Omental fat pad (tissue), 3 donors: ENCODE measurements at regions not wholly inside any gene's neighbourhood (a gene's known extent, or its start where the extent isn't known, plus 50 kb on each side); places are given as distances from the start of the nearest gene placed in this dataset.
A peak's percentile ranks its signal among the peaks of the same experiment; 100 is the strongest.
"Not testable (repeated sequence)": the region's sequence is repeated elsewhere in the genome, so short reads cannot be mapped to it uniquely, and the experiment has no call there.

Experiments used
- ATAC-seq: fragments of 150-250 bp; one replicate; pipeline ENCODE4 v1.9.1; 2016; ENCODE audit warnings: mild to moderate bottlenecking, moderate library complexity; ENCODE audit not compliant: low FRiP score
- DNase-seq: peaks from one replicate; pipeline ENCODE4 v3.0.0-alpha.2; 2019; ENCODE audit warnings: low spot score
- TF ChIP-seq, protein P1 (sequence below), 3 donors: fragments of 450-650 bp; IDR thresholded peaks; one replicate each; pipeline ENCODE4 v1.5.1; 2016 to 2017; ENCODE audit warnings: antibody characterized with exemption in 3 of 3, mild to moderate bottlenecking in 3 of 3, moderate library complexity in 2 of 3

DNA sequence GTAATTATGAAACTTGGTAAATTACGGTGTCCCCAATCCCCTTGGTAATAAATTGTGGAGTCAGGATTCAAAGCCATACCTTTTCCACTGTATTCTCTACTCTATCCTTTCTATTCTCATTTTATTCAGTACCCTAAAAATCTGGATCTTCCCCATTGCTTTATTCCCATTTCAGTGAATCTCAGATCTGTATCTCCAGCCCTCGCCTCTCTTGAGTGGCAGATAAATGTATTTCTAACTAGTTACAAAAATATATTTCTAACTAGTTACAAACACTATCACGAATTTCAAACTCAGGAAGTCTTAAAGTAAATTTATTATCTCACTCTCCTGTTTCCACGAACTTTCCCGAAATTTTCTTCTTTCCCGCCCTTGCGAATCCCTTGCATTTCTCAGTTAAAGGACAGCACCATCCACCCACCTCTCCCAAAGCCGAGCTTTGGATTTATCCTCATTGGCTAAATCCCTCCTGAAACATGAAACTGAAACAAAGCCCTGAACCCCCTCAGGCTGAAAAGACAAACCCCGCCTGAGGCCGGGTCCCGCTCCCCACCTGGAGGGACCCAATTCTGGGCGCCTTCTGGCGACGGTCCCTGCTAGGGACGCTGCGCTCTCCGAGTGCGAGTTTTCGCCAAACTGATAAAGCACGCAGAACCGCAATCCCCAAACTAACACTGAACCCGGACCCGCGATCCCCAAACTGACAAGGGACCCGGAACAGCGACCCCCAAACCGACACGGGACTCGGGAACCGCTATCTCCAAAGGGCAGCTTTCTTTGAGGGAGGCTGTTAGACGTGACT is 164.3 kb upstream of the PABPC3 start:
- no peak for DNase-seq
- TF ChIP-seq, protein P1, sequence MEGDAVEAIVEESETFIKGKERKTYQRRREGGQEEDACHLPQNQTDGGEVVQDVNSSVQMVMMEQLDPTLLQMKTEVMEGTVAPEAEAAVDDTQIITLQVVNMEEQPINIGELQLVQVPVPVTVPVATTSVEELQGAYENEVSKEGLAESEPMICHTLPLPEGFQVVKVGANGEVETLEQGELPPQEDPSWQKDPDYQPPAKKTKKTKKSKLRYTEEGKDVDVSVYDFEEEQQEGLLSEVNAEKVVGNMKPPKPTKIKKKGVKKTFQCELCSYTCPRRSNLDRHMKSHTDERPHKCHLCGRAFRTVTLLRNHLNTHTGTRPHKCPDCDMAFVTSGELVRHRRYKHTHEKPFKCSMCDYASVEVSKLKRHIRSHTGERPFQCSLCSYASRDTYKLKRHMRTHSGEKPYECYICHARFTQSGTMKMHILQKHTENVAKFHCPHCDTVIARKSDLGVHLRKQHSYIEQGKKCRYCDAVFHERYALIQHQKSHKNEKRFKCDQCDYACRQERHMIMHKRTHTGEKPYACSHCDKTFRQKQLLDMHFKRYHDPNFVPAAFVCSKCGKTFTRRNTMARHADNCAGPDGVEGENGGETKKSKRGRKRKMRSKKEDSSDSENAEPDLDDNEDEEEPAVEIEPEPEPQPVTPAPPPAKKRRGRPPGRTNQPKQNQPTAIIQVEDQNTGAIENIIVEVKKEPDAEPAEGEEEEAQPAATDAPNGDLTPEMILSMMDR (IDR thresholded peaks at IDR 0.05), result no peak
- peak; percentile 37 for ATAC-seq

DNA sequence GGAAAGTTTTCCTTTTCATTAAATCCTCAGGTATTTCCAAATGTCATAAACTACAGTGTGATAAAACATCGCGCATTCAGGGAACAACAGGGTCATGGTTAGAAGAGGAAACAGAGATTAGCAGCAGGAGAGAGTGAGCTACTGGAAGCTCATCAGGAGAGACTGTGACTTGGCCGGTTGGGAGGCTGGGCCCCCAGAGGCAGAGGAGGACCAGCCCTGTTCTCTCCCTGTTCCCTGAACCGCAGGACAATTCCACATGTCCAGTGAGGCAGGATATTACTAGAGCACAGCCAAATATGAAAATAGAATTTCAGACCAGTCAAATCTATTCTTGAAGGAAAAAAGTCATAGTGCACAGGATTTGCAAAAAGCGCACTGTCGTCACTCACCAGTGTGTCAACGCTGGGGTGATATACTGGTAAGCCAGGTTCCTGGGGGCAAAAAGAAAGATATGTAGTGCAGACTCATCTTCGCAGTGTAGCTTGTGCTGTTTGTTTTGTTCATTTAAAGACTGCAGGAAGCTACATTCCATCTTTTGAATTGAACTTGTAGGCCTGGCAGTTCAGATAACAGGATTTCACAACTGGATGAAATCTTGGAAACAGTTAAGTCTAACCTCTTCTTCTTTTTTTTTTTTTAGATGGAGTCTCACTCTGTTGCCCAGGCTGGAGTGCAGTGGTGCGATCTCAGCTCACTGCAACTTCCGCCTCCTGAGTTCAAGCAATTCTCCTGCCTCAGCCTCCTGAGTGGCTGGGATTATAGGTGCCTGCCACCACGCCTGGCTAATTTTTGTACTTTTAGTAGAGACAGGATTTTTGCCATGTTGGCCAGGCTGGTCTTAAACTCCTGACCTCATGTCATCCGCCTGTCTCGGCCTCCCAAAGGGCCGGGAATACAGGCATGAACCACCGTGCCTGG is 162.6 kb upstream of the PABPC3 start:
- not testable (repeated sequence) for DNase-seq
- ATAC-seq, result peak; percentile 56

DNA sequence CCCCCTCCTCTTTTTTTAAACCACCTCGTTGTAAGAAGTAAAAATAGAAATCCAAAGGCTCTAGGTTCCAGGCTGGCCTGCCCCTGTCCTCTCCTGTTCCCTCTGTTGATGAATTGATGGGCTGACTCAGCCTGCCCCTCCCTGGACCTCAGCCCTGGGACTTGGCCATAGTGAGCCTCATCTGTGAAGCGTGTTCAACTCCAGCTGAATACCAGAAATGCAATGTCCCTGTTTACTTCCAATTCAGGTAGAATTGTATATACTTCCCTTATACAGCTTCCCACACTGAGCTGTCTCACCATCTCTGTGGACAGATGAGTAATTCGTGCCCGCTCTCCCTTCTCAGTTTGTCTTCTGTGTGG is 161.9 kb upstream of the PABPC3 start:
- not testable (repeated sequence) for DNase-seq

DNA sequence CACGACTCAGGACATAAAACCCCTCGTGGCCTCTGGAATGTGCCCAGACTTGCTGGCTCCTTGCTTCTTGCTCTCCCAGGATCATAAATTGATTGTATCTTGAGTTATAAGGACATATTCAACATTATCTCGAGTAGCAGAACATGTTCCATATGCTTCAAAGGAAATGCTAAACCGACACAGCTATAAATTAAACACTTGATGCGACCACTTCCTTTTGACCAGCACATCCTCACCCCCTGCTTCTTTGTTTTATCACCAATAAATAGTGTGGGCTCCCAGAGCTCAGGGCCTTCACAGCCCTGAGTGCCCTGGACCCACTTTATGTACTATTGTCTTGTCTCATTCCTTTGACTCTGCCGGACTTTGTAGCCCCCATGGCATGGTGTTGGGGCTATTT is 157.0 kb upstream of the PABPC3 start:
- no peak for ATAC-seq
- DNase-seq, result no peak
- TF ChIP-seq, protein P1 (IDR thresholded peaks at IDR 0.05), result no peak

More for the DNA sequence above, 161.9 kb upstream of the PABPC3 start:
- peak; percentile 66 for ATAC-seq

DNA sequence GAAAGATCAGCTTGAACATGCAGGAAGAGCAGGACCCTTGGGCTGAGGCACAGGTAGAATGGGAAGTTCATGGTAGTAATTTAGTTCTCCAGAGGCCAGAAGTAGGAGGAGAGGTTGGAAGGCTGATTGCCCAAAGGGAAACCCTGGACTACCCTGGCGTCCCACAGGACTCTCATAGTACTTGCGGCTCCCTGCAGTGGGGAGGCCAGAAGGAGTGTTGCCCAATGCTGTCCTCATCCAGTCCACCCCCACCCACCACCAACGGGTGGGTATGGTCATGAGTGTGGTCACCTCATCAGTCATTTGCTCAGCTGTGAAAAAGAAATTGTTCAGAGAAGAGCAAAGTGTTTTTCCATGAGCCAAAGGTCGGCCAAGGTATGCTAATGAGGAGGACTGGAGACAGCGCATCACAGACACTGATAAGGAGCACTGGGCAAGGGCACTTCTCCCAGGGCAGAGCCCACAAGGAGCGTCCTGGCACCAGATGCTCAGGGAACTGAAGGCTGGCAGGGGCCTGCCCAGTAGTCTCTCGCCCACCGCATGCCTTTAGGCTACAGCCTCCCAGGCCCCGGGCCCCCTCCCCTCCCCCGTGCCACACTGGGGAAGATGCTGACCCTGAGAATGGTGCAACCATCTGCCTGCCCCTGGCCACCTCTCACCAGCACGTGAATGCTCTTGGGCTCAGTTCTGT is 154.8 kb upstream of the PABPC3 start:
- ATAC-seq, DNase-seq: not testable (repeated sequence)

DNA sequence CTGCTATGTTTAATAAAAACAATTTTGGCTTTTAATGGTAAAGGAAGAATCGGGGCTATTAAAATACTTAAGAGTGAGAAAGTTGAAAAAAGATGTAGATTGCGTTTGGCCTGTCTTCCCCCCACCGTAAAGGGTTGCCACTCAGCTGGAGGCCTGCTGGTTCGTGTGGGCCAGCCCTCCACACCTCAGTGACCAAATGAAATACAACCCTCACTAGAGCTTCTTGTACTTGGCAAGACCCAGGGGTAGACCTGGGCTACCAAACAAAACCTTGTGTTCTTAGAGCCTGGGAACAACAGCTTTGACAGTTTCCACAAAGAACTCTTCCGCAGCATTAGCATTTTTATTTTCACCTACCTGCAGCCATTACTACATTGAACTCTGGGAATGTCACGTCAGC is 152.8 kb upstream of the PABPC3 start:
- no peak for DNase-seq
- TF ChIP-seq, protein P1 (IDR thresholded peaks at IDR 0.05), result no peak
- no peak for ATAC-seq

DNA sequence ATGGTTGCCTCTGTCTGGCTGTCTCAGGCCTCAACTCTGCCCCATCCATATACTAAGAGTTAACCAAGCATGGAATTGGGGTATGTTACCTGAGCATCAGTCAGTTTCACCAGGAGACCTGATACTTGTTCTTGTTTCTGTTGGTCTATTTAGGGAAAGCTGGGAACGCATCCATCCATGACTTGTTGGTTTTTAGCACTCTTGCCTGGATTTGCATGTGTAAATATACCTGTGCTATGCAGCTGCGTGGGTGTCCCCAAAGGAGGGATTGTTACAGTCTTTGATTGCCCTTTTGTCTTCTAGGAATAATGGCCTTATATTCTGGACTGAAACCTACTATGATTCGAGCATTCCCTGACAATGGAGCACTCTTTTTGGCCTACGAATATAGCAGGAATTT is 151.9 kb upstream of the PABPC3 start:
- ATAC-seq, DNase-seq: not testable (repeated sequence)

DNA sequence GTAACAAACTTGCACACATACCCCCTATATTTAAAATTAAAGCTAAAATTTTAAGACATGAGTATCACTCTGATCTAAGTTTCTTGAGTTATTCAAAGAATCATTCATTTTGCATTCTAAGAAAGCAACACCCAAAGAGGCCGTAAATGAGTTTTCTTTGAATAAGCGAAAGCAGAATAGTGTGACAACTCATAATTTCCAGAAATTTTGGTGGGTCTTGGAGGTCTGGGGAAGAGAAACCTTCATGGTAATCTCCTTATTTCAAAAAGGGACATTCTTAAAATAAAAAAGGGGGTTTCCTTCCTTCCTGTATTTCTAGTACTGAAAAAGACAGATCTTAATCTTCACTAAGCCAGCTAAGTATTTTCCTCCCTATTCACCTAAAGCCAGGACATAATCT is 147.0 kb upstream of the PABPC3 start:
- ATAC-seq, DNase-seq: not testable (repeated sequence)

DNA sequence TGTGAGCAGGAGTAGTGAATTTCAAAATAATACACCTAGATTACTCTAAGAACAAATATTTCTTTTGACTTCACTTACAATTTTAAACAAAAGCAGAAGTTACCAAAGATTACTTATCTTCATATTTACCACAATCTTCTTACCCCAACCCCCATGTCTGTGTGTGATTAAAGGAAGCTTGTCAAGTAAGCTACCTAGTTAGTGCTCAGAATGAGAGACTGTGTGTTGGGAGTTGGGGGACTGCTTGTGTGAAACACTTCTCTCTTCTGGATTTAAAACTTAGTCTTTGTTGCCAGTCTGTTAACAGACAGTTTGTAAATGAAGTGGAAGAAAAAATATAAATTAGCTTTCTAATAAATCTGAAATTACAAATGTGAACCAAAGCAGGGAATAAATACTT is 145.3 kb upstream of the PABPC3 start:
- ATAC-seq, DNase-seq: not testable (repeated sequence)

DNA sequence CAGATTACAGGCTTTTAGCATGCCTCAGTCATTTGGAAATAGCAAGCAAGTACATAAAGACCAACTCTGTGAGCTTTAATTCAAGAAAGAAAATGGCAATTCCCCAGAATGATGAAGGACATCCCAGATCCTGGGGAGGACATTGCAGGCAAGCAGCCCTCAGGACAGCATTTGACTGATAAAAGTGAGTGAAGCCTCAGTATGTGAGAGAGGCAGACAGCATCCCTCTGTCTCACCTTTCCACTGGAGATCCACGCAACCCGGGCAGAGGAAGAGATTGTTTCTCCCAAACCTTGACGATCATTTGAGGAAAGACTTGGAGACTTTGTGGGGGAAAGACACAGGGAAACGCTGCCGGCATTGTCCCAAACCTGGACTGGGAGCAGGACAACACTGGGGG is 128.0 kb upstream of the PABPC3 start:
- not testable (repeated sequence) for DNase-seq, ATAC-seq

DNA sequence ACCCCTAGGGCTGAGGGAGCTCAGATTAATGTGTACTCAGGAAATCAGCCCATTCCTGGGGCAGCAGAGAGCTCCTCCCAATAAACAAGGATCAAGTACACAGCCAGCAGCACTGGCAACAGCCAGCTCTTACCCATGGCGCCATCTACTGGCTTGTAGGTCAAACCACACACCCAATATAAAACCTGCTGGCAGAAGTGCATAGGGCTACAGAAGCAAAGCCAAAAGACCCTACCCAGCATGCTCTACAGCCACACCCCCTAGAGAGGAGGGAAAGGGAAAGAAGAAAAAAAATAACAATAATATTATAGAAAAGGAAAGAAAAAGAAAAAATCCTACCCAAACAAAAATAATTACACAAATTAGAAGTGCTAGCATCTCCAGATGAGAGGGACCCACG is 127.5 kb upstream of the PABPC3 start:
- not testable (repeated sequence) for DNase-seq, ATAC-seq

DNA sequence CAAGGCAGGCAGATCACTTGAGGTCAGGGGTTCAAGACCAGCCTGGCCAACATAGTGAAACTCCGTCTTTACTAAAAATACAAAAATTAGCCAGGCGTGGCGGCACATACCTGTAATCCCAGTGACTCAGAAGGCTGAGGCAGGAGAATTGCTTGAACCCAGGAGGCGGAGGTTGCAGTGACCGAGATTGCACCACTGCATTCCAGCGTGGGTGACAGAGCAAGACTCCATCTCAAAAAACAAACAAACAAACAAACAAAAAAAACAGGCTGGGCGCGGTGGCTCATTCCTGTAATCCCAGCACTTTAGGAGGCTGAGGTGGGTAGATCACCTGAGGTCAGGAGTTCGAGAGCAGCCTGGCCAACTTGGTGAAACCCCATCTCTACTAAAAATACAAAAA is 122.8 kb upstream of the PABPC3 start:
- not testable (repeated sequence) for ATAC-seq, DNase-seq

DNA sequence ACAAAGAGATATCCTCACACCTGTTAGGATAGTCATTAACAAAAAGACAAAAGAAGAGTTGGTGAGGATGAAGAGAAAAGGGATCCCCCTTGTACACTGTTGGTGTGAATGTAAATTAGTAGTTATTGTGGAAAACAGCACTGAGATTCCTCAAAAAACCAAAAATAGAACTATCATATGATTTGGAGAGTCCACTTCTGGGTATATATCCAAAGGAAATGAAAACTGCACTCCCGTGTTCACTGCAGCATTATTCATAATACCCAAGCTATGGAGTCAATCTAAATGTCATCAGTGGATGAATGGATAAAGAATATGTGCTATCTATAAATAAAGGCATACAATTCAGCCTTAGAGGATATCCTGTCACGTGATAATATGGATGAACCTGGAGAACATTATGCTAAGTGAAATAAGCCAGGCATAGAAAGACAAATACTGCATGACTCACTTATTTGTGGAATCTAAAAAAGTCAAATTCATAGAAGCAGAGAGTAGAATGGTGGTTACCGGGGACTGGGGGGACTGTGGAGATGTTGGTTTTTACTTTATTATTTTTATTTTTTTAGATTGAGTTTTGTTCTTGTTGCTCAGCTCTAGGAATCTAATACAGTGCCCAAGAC is 114.6 kb upstream of the PABPC3 start:
- ATAC-seq, result not testable (repeated sequence)

More for the DNA sequence above, 114.6 kb upstream of the PABPC3 start:
- not testable (repeated sequence) for DNase-seq
